GM12878 (cell line): ENCODE measurements at regions not wholly inside any gene's neighbourhood (a gene's known extent, or its start where the extent isn't known, plus 50 kb on each side); places are given as distances from the start of the nearest gene placed in this dataset.

Experiments
- ATAC-seq: fragments of 200-7000 bp; cut with Tn5 transposase; 3 replicates; pipeline ENCODE4 v1.9.1; 2020; ENCODE audit warnings: mild to moderate bottlenecking, moderate library complexity
- BruUV-seq: library from RNA; stranded (reverse); fragments of 400-500 nt; replicated peaks from 2 replicates; lab custom pipeline; 2021; lab: Mats Ljungman, UMichigan
- CTCF ChIA-PET: fragments of 300-600 bp; sonication (Branson Sonifier 250); formaldehyde crosslinking; extraction: SDS; loops from one replicate; lab custom pipeline; 2021; ENCODE audit warnings: inconsistent platforms; lab: Yijun Ruan, JAX
- POLR2A ChIA-PET: fragments of 350-600 bp; formaldehyde crosslinking; extraction: SDS; loops from one replicate; lab custom pipeline; 2021; ENCODE audit warnings: inconsistent platforms; lab: Charles Lee
- RAD21 ChIA-PET: fragments of 300-600 bp; sonication (Branson Sonifier 250); formaldehyde crosslinking; loops from one replicate; lab custom pipeline; 2023; ENCODE audit warnings: antibody characterized with exemption; ENCODE audit not compliant: unreplicated experiment; lab: Charles Lee
- SMC1A ChIA-PET: fragments of 300-600 bp; sonication (Branson Sonifier 250); formaldehyde crosslinking; loops from one replicate; lab custom pipeline; 2023; ENCODE audit not compliant: unreplicated experiment, uncharacterized antibody; lab: Charles Lee
- DNase-seq: peaks from one replicate; pipeline ENCODE4 v3.0.0-alpha.2; 2011; ENCODE audit warnings: low read depth, low spot score
- FAIRE-seq: peaks from 3 replicates; lab custom pipeline; 2011; peaks lifted over from hg19 to GRCh38; lab: Jason Lieb, UNC
- H2AFZ ChIP-seq: 2 replicates; pipeline ENCODE4 v1.6.0; 2011; ENCODE audit warnings: low read depth, low read length, control low read depth; ENCODE audit not compliant: control insufficient read depth
- H3K27ac ChIP-seq: 2 replicates; pipeline ENCODE4 v1.5.1; 2011; ENCODE audit warnings: control low read depth; ENCODE audit not compliant: control insufficient read depth, insufficient read depth
- H3K27me3 ChIP-seq, 2 experiments: replicated peaks in 1 of 2; 2 replicates each; pipeline versions ENCODE4 v1.6.0 to v1.6.1; 2011; ENCODE audit warnings: low read length in 1 of 2; ENCODE audit not compliant: control insufficient read depth in 2 of 2, insufficient read depth in 2 of 2
- H3K36me3 ChIP-seq, 2 experiments: 2 replicates each; pipeline ENCODE4 v1.5.1; 2011; ENCODE audit warnings: low read length in 1 of 2; ENCODE audit not compliant: control insufficient read depth in 2 of 2, insufficient read depth in 2 of 2
- H3K4me1 ChIP-seq: 2 replicates; pipeline ENCODE4 v1.6.1; 2011; ENCODE audit warnings: mild to moderate bottlenecking, low read length, moderate library complexity, mixed read lengths; ENCODE audit not compliant: control insufficient read depth, insufficient read depth
- H3K4me2 ChIP-seq: 2 replicates; pipeline ENCODE4 v1.6.0; 2011; ENCODE audit warnings: control low read depth; ENCODE audit not compliant: control insufficient read depth, insufficient read depth
- H3K4me3 ChIP-seq: fragments of 200-600 bp; sonication (generic); 2 replicates; pipeline ENCODE4 v1.5.1; 2016
- H3K79me2 ChIP-seq: 2 replicates; pipeline ENCODE4 v1.6.0; 2011; ENCODE audit warnings: low read length; ENCODE audit not compliant: control insufficient read depth, insufficient read depth
- H3K9ac ChIP-seq: 2 replicates; pipeline ENCODE4 v1.8.0; 2011; ENCODE audit warnings: low read length, control low read depth, mixed read lengths; ENCODE audit not compliant: control insufficient read depth, insufficient read depth
- H3K9me3 ChIP-seq: replicated peaks from 3 replicates; pipeline ENCODE4 v1.5.1; 2011; ENCODE audit warnings: mild to moderate bottlenecking, low read length; ENCODE audit not compliant: control insufficient read depth, insufficient read depth
- H4K20me1 ChIP-seq: 2 replicates; pipeline ENCODE4 v1.6.0; 2011; ENCODE audit not compliant: control insufficient read depth, insufficient read depth
- BMI1 ChIP-seq: fragments of 450-650 bp; IDR thresholded peaks from 2 replicates; pipeline ENCODE4 v1.6.1; 2016; ENCODE audit warnings: mild to moderate bottlenecking, moderate library complexity, borderline replicate concordance
- BRCA1 ChIP-seq: IDR thresholded peaks from 2 replicates; pipeline ENCODE4 v1.6.1; 2011; ENCODE audit warnings: low read depth, low read length, improper control_type of control experiment
- ELK1 ChIP-seq: IDR thresholded peaks from 2 replicates; pipeline ENCODE4 v1.6.1; 2012; ENCODE audit warnings: low read depth, low read length, improper control_type of control experiment
- EZH2 ChIP-seq: IDR thresholded peaks from 2 replicates; pipeline ENCODE4 v1.6.1; 2012; ENCODE audit warnings: low read depth, mild to moderate bottlenecking, control low read depth, inconsistent platforms, low read length, borderline replicate concordance; ENCODE audit not compliant: control insufficient read depth
- LARP7 ChIP-seq: fragments of 450-650 bp; IDR thresholded peaks from 2 replicates; pipeline ENCODE4 v1.6.1; 2017; ENCODE audit warnings: mild to moderate bottlenecking
- MTA2 ChIP-seq: fragments of 450-650 bp; IDR thresholded peaks from 2 replicates; pipeline ENCODE4 v1.6.1; 2016; ENCODE audit warnings: low read depth, mild to moderate bottlenecking, moderate library complexity
- MXI1 ChIP-seq: fragments of 150-350 bp; IDR thresholded peaks from 2 replicates; pipeline ENCODE4 v1.6.1; 2011; ENCODE audit warnings: low read depth, mild to moderate bottlenecking, inconsistent platforms, low read length, improper control_type of control experiment
- PAX8 ChIP-seq: fragments of 450-650 bp; IDR thresholded peaks from 2 replicates; pipeline ENCODE4 v1.6.1; 2017; ENCODE audit warnings: mild to moderate bottlenecking, moderate library complexity
- SIX5 ChIP-seq: IDR thresholded peaks from 2 replicates; pipeline ENCODE4 v1.6.1; 2011; ENCODE audit warnings: mild to moderate bottlenecking, low read depth, low read length, moderate library complexity; ENCODE audit not compliant: severe bottlenecking
- SPI1 ChIP-seq: IDR thresholded peaks from 2 replicates; pipeline ENCODE4 v1.6.1; 2011; ENCODE audit warnings: low read depth, mild to moderate bottlenecking, low read length, moderate library complexity, borderline replicate concordance; ENCODE audit not compliant: insufficient read depth
- YBX1 ChIP-seq: fragments of 450-650 bp; IDR thresholded peaks from 2 replicates; pipeline ENCODE4 v1.6.1; 2016; ENCODE audit warnings: antibody characterized with exemption
- WGBS: methylation state at CpG from one replicate; pipeline ENCODE4 v1.1.6; 2016; ENCODE audit warnings: low lambda C conversion rate; ENCODE audit not compliant: insufficient replicate concordance, insufficient coverage; ENCODE audit errors: missing lambda C conversion rate; 5-methylcytosine and 5-hydroxymethylcytosine counted together
- in situ Hi-C: fragments of 300-500 bp; cut with MboI; formaldehyde crosslinking; loops from 9 replicates; pipeline ENCODE4 v1.14.3; 2018; ENCODE audit warnings: mixed read lengths
- intact Hi-C: fragments of 100-400 bp; cut with micrococcal nuclease; formaldehyde crosslinking; loops from one replicate; pipeline ENCODE4 v1.14.2; 2022; ENCODE audit not compliant: unreplicated experiment
- TF ChIP-seq, protein P1 (sequence below): fragments of 450-650 bp; IDR thresholded peaks from 2 replicates; pipeline ENCODE4 v1.6.1; 2016; ENCODE audit warnings: mild to moderate bottlenecking
- TF ChIP-seq, protein P2 (sequence below): IDR thresholded peaks from 2 replicates; pipeline ENCODE4 v1.6.1; 2012; ENCODE audit warnings: improper control_type of control experiment, low read depth, low read length; ENCODE audit not compliant: insufficient replicate concordance

DNA sequence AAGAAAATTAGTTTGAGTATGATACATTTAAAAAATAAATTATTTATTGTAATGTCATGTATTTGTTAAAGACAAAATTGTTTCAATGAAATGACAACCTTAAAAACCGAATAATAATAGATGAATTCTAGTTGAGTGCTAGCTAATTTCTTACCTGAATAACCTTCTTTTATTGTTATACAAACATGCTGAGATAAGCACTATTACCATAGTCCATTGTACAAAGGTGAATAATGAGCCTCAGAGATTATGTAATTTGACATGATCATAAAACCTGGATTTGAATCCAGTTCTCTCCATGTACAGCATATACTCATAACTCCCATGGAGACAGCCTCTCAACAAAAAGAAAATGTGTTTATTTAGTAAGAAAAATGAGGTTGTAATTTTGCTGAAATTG lies 1512.9 kb downstream of the PCDH19 start:
- H4K20me1 ChIP-seq: no peaks in the 10 kb centered on the region
- SMC1A ChIA-PET: no interaction called here
- H3K4me2 ChIP-seq: no peak overlapping the region
- no peak overlapping the region for H3K9ac ChIP-seq
- ATAC-seq: no peak
- no peak overlapping the region for H2AFZ ChIP-seq
- no peak overlapping the region for H3K27ac ChIP-seq
- TF ChIP-seq SIX5 (no peak), PAX8 (no peak), ELK1 (no peak), MTA2 (no peak), BMI1 (no peak), MXI1 (no peak), BRCA1 (no peak), SPI1 (no peak), LARP7 (no peak), EZH2 (no peak), YBX1 (no peak)
- TF ChIP-seq, protein P1, sequence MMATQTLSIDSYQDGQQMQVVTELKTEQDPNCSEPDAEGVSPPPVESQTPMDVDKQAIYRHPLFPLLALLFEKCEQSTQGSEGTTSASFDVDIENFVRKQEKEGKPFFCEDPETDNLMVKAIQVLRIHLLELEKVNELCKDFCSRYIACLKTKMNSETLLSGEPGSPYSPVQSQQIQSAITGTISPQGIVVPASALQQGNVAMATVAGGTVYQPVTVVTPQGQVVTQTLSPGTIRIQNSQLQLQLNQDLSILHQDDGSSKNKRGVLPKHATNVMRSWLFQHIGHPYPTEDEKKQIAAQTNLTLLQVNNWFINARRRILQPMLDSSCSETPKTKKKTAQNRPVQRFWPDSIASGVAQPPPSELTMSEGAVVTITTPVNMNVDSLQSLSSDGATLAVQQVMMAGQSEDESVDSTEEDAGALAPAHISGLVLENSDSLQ: no peak
- TF ChIP-seq, protein P2, sequence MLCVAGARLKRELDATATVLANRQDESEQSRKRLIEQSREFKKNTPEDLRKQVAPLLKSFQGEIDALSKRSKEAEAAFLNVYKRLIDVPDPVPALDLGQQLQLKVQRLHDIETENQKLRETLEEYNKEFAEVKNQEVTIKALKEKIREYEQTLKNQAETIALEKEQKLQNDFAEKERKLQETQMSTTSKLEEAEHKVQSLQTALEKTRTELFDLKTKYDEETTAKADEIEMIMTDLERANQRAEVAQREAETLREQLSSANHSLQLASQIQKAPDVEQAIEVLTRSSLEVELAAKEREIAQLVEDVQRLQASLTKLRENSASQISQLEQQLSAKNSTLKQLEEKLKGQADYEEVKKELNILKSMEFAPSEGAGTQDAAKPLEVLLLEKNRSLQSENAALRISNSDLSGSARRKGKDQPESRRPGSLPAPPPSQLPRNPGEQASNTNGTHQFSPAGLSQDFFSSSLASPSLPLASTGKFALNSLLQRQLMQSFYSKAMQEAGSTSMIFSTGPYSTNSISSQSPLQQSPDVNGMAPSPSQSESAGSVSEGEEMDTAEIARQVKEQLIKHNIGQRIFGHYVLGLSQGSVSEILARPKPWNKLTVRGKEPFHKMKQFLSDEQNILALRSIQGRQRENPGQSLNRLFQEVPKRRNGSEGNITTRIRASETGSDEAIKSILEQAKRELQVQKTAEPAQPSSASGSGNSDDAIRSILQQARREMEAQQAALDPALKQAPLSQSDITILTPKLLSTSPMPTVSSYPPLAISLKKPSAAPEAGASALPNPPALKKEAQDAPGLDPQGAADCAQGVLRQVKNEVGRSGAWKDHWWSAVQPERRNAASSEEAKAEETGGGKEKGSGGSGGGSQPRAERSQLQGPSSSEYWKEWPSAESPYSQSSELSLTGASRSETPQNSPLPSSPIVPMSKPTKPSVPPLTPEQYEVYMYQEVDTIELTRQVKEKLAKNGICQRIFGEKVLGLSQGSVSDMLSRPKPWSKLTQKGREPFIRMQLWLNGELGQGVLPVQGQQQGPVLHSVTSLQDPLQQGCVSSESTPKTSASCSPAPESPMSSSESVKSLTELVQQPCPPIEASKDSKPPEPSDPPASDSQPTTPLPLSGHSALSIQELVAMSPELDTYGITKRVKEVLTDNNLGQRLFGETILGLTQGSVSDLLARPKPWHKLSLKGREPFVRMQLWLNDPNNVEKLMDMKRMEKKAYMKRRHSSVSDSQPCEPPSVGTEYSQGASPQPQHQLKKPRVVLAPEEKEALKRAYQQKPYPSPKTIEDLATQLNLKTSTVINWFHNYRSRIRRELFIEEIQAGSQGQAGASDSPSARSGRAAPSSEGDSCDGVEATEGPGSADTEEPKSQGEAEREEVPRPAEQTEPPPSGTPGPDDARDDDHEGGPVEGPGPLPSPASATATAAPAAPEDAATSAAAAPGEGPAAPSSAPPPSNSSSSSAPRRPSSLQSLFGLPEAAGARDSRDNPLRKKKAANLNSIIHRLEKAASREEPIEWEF: no peak
- no peaks in the 10 kb centered on the region for H3K4me1 ChIP-seq
- no peak for FAIRE-seq
- no peaks in the 10 kb centered on the region for H3K9me3 ChIP-seq
- intact Hi-C loops (no loop called here), in situ Hi-C loops (no loop called here)
- WGBS: 0% methylated on average over 1 of the region's 1 CpG
- POLR2A ChIA-PET: no interaction called here
- no peaks in the 10 kb centered on the region for H3K27me3 ChIP-seq
- H3K36me3 ChIP-seq: no peaks in the 10 kb centered on the region
- no peak for DNase-seq
- RAD21 ChIA-PET: no interaction called here
- H3K79me2 ChIP-seq: no peaks in the 10 kb centered on the region
- no TSS peak for BruUV-seq
- CTCF ChIA-PET: no interaction called here
- no peak overlapping the region for H3K4me3 ChIP-seq
